H9 (cell line): ENCODE measurements at regions not wholly inside any gene's neighbourhood (a gene's known extent, or its start where the extent isn't known, plus 50 kb on each side); places are given as distances from the start of the nearest gene placed in this dataset.

Experiments used
- DNase-seq: peaks from one replicate; pipeline ENCODE4 v3.0.0-alpha.2; 2017
- H2AFZ ChIP-seq: one replicate; pipeline ENCODE4 v1.6.1; 2013; ENCODE audit warnings: mild to moderate bottlenecking, low read length, control low read depth, moderate library complexity
- H2AK5ac ChIP-seq: 2 replicates; pipeline ENCODE4 v1.6.1; 2013; ENCODE audit warnings: low read length, control low read depth, mixed read lengths; ENCODE audit not compliant: insufficient read length
- H2BK120ac ChIP-seq: one replicate; pipeline ENCODE4 v1.6.1; 2013; ENCODE audit warnings: low read depth, mild to moderate bottlenecking, low read length, control low read depth, inconsistent platforms; ENCODE audit not compliant: poor library complexity, severe bottlenecking
- H2BK12ac ChIP-seq: 2 replicates; pipeline ENCODE4 v1.6.1; 2013; ENCODE audit warnings: low read length, control low read depth, mixed read lengths, low read depth; ENCODE audit not compliant: insufficient read length
- H2BK15ac ChIP-seq: 2 replicates; pipeline ENCODE4 v1.6.1; 2013; ENCODE audit warnings: low read depth, low read length, control low read depth
- H2BK20ac ChIP-seq: one replicate; pipeline ENCODE4 v1.6.1; 2013; ENCODE audit warnings: low read depth, mild to moderate bottlenecking, low read length, control low read depth, inconsistent platforms; ENCODE audit not compliant: poor library complexity, severe bottlenecking
- H2BK5ac ChIP-seq: 2 replicates; pipeline ENCODE4 v1.6.1; 2013; ENCODE audit warnings: low read length, control low read depth, mixed read lengths; ENCODE audit not compliant: insufficient read length
- H3K14ac ChIP-seq: 2 replicates; pipeline ENCODE4 v1.6.1; 2013; ENCODE audit warnings: low read length, control low read depth; ENCODE audit not compliant: insufficient read depth
- H3K18ac ChIP-seq: 2 replicates; pipeline ENCODE4 v1.6.1; 2013; ENCODE audit warnings: low read depth, mild to moderate bottlenecking, mixed read lengths, low read length, control low read depth; ENCODE audit not compliant: insufficient read length
- H3K23ac ChIP-seq: 2 replicates; pipeline ENCODE4 v1.6.1; 2013; ENCODE audit warnings: low read length, control low read depth, mixed read lengths, low read depth; ENCODE audit not compliant: insufficient read length
- H3K23me2 ChIP-seq: 2 replicates; pipeline ENCODE4 v1.6.1; 2013; ENCODE audit warnings: low read depth, mild to moderate bottlenecking, mixed read lengths, low read length, control low read depth; ENCODE audit not compliant: insufficient read length, poor library complexity, severe bottlenecking
- H3K27ac ChIP-seq: 2 replicates; pipeline ENCODE4 v1.5.1; 2013; ENCODE audit warnings: low read length, control low read depth, mixed read lengths, low read depth; ENCODE audit not compliant: insufficient read length
- H3K27me3 ChIP-seq: 2 replicates; pipeline ENCODE4 v1.6.1; 2013; ENCODE audit warnings: low read length, control low read depth, inconsistent platforms; ENCODE audit not compliant: insufficient read depth
- H3K4ac ChIP-seq: 2 replicates; pipeline ENCODE4 v1.6.1; 2013; ENCODE audit warnings: low read depth, mild to moderate bottlenecking, control low read depth, inconsistent platforms, low read length, moderate library complexity
- H3K4me1 ChIP-seq: 2 replicates; pipeline ENCODE4 v1.6.1; 2013; ENCODE audit warnings: low read length, control low read depth, inconsistent platforms; ENCODE audit not compliant: insufficient read depth
- H3K4me2 ChIP-seq: 2 replicates; pipeline ENCODE4 v1.6.1; 2013; ENCODE audit warnings: low read length, control low read depth, mixed read lengths; ENCODE audit not compliant: insufficient read length, insufficient read depth
- H3K56ac ChIP-seq: 2 replicates; pipeline ENCODE4 v1.6.1; 2013; ENCODE audit warnings: low read depth, mild to moderate bottlenecking, mixed read lengths, low read length, control low read depth; ENCODE audit not compliant: insufficient read length
- H3K79me1 ChIP-seq: 2 replicates; pipeline ENCODE4 v1.6.1; 2013; ENCODE audit warnings: low read depth, mild to moderate bottlenecking, moderate library complexity, low read length, control low read depth, inconsistent platforms; ENCODE audit not compliant: insufficient read depth, poor library complexity, severe bottlenecking
- H3K79me2 ChIP-seq: 2 replicates; pipeline ENCODE4 v1.6.1; 2013; ENCODE audit warnings: low read length, control low read depth, inconsistent platforms; ENCODE audit not compliant: insufficient read depth
- H3K9ac ChIP-seq: 2 replicates; pipeline ENCODE4 v1.6.1; 2013; ENCODE audit warnings: low read length, control low read depth, mixed read lengths; ENCODE audit not compliant: insufficient read length; ENCODE audit errors: extremely low read depth
- H3K9me3 ChIP-seq: one replicate; pipeline ENCODE4 v1.6.1; 2013; ENCODE audit warnings: low read depth, low read length, inconsistent platforms; ENCODE audit not compliant: control insufficient read depth
- H3T11ph ChIP-seq: one replicate; pipeline ENCODE4 v1.6.1; 2013; ENCODE audit warnings: mild to moderate bottlenecking, low read length, control low read depth, inconsistent platforms
- H4K20me1 ChIP-seq: one replicate; pipeline ENCODE4 v1.6.1; 2013; ENCODE audit not compliant: control insufficient read depth, insufficient read length, insufficient read depth
- H4K5ac ChIP-seq: 2 replicates; pipeline ENCODE4 v1.6.1; 2013; ENCODE audit warnings: low read depth, mild to moderate bottlenecking, mixed read lengths, low read length, control low read depth; ENCODE audit not compliant: insufficient read length
- H4K8ac ChIP-seq: replicated peaks from 2 replicates; pipeline ENCODE4 v1.6.1; 2013; ENCODE audit warnings: low read length, control low read depth, mixed read lengths, low read depth; ENCODE audit not compliant: insufficient read length
- H4K91ac ChIP-seq: 2 replicates; pipeline ENCODE4 v1.6.1; 2013; ENCODE audit warnings: low read depth, mild to moderate bottlenecking, moderate library complexity, mixed read lengths, low read length, control low read depth; ENCODE audit not compliant: insufficient read length
- H3K27ac Mint-ChIP-seq, 3 experiments: 2 replicates in 2 of 3; 3 replicates in 1 of 3; pipeline ENCODE4 v1.8.0; 2020 to 2021; ENCODE audit warnings: mixed read lengths in 3 of 3, mild to moderate bottlenecking in 1 of 3, moderate library complexity in 1 of 3
- H3K27me3 Mint-ChIP-seq: 2 replicates; pipeline ENCODE4 v1.8.0; 2021; ENCODE audit warnings: low read depth, mild to moderate bottlenecking, moderate library complexity, mixed read lengths
- H3K36me3 Mint-ChIP-seq, 3 experiments: 2 replicates in 2 of 3; 3 replicates in 1 of 3; pipeline ENCODE4 v1.8.0; 2020 to 2021; ENCODE audit warnings: low read depth in 3 of 3, mixed read lengths in 3 of 3; ENCODE audit not compliant: insufficient read depth in 1 of 3
- H3K4me1 Mint-ChIP-seq, 2 experiments: 2 replicates each; pipeline ENCODE4 v1.8.0; 2020; ENCODE audit warnings: mixed read lengths in 2 of 2
- H3K4me3 Mint-ChIP-seq, 2 experiments: 2 replicates in 1 of 2; 3 replicates in 1 of 2; pipeline ENCODE4 v1.8.0; 2020 to 2021; ENCODE audit warnings: mild to moderate bottlenecking in 2 of 2, mixed read lengths in 2 of 2, moderate library complexity in 1 of 2
- H3K9me3 Mint-ChIP-seq, 2 experiments: 2 replicates in 1 of 2; 3 replicates in 1 of 2; pipeline ENCODE4 v1.8.0; 2020; ENCODE audit warnings: mild to moderate bottlenecking in 2 of 2, mixed read lengths in 2 of 2, moderate library complexity in 1 of 2
- whole genome bisulfite sequencing: extraction: QIAGEN DNeasy Blood & Tissue Kit; methylation state at CpG from one replicate; pipeline ENCODE4 v1.1.7; 2013; ENCODE audit warnings: missing lambda C conversion rate, low lambda C conversion rate, mixed read lengths; ENCODE audit not compliant: insufficient read length; ENCODE audit errors: extremely low coverage; 5-methylcytosine and 5-hydroxymethylcytosine counted together
- TF ChIP-seq, protein P1 (sequence below): fragments of 200-600 bp; sonication (generic); conservative IDR thresholded peaks from 3 replicates; pipeline ENCODE4 v1.8.0; 2021; ENCODE audit warnings: antibody characterized with exemption, mild to moderate bottlenecking

- H3K9ac ChIP-seq: no peak overlapping the region
- no peak overlapping the region for H2AFZ ChIP-seq
- H3K14ac ChIP-seq: no peak overlapping the region
- no peak overlapping the region for H2BK12ac ChIP-seq
- no peak overlapping the region for H2AK5ac ChIP-seq
- no peaks in the 10 kb centered on the region for H3K9me3 ChIP-seq
- no peaks in the 10 kb centered on the region for H3K4me1 Mint-ChIP-seq
- no peak overlapping the region for H3K23ac ChIP-seq
- H4K5ac ChIP-seq: no peak overlapping the region
- no peak overlapping the region for H4K8ac ChIP-seq
- H2BK15ac ChIP-seq: no peak overlapping the region
- H3K27me3 Mint-ChIP-seq: no peaks in the 10 kb centered on the region
- H3K4ac ChIP-seq: no peak overlapping the region
- H4K20me1 ChIP-seq: no peaks in the 10 kb centered on the region
- no peaks in the 10 kb centered on the region for H3K4me1 ChIP-seq
- no peak overlapping the region for H4K91ac ChIP-seq
- no peak overlapping the region for H3K4me2 ChIP-seq
- H3K27ac Mint-ChIP-seq: no peak overlapping the region
- H3K79me1 ChIP-seq: no peaks in the 10 kb centered on the region
- H3K9me3 Mint-ChIP-seq: no peaks in the 10 kb centered on the region; a peak in 2 of 5 replicates
- H2BK120ac ChIP-seq: no peak overlapping the region
- no peak overlapping the region for H3T11ph ChIP-seq
- no peak for DNase-seq
- TF ChIP-seq, protein P1, sequence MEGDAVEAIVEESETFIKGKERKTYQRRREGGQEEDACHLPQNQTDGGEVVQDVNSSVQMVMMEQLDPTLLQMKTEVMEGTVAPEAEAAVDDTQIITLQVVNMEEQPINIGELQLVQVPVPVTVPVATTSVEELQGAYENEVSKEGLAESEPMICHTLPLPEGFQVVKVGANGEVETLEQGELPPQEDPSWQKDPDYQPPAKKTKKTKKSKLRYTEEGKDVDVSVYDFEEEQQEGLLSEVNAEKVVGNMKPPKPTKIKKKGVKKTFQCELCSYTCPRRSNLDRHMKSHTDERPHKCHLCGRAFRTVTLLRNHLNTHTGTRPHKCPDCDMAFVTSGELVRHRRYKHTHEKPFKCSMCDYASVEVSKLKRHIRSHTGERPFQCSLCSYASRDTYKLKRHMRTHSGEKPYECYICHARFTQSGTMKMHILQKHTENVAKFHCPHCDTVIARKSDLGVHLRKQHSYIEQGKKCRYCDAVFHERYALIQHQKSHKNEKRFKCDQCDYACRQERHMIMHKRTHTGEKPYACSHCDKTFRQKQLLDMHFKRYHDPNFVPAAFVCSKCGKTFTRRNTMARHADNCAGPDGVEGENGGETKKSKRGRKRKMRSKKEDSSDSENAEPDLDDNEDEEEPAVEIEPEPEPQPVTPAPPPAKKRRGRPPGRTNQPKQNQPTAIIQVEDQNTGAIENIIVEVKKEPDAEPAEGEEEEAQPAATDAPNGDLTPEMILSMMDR: no peak
- no peak overlapping the region for H3K18ac ChIP-seq
- no peaks in the 10 kb centered on the region for H3K36me3 Mint-ChIP-seq
- WGBS: no CpG with 5 or more reads among the region's 4 CpGs
- H2BK20ac ChIP-seq: no peak overlapping the region
- H3K23me2 ChIP-seq: no peaks in the 10 kb centered on the region
- H2BK5ac ChIP-seq: no peak overlapping the region
- no peak overlapping the region for H3K4me3 Mint-ChIP-seq
- H3K27me3 ChIP-seq: no peaks in the 10 kb centered on the region
- no peaks in the 10 kb centered on the region for H3K79me2 ChIP-seq
- H3K27ac ChIP-seq: no peak overlapping the region
- H3K56ac ChIP-seq: no peak overlapping the region
Observed at GRCh38 chr4:149279776-149280175, 535.9 kb downstream of the IQCM start.
